Stimulated activated CD8-positive, alpha-beta memory T cell treated with anti-CD3 and anti-CD28 coated beads, Interleukin-2, amount 100 ng/mL, for 1 hour (primary cell): ENCODE measurements at regions not wholly inside any gene's neighbourhood (a gene's known extent, or its start where the extent isn't known, plus 50 kb on each side); places are given as distances from the start of the nearest gene placed in this dataset.
"Not testable (repeated sequence)": the region's sequence is repeated elsewhere in the genome, so short reads cannot be mapped to it uniquely, and the experiment has no call there.

Experiments
- DNase-seq, 2 donors: peaks; one replicate each; pipeline ENCODE4 v3.0.0-alpha.2; 2020; ENCODE audit warnings: low read depth in 2 of 2

GRCh38 chr10:21406595-21407193 is 118.8 kb downstream of the SKIDA1 start:
- no peak for DNase-seq

GRCh38 chr10:21405981-21406380 is 119.5 kb downstream of the SKIDA1 start:
- DNase-seq: no peak

GRCh38 chr10:21403256-21404015 is 122.0 kb downstream of the SKIDA1 start:
- no peak for DNase-seq

GRCh38 chr10:21402606-21403083 is 122.8 kb downstream of the SKIDA1 start:
- DNase-seq: no peak

- no peak for DNase-seq
Measured at GRCh38 chr10:21401196-21401595, 124.3 kb downstream of the SKIDA1 start.

GRCh38 chr10:21399392-21400035 is 126.0 kb downstream of the SKIDA1 start:
- no peak for DNase-seq

GRCh38 chr10:21398563-21399231 is 126.8 kb downstream of the SKIDA1 start:
- no peak for DNase-seq

GRCh38 chr10:21396889-21397288 is 128.6 kb downstream of the SKIDA1 start:
- no peak for DNase-seq

- DNase-seq: no peak
Measured at GRCh38 chr10:21393931-21394330, 131.6 kb downstream of the SKIDA1 start.

- DNase-seq: no peak
Measured at GRCh38 chr10:21388589-21388988, 136.9 kb downstream of the SKIDA1 start.

GRCh38 chr10:21387868-21388267 is 137.6 kb downstream of the SKIDA1 start:
- no peak for DNase-seq

- no peak for DNase-seq
Measured at GRCh38 chr10:21385996-21386585, 139.4 kb downstream of the SKIDA1 start.

GRCh38 chr10:21385536-21385935 is 139.9 kb downstream of the SKIDA1 start:
- no peak for DNase-seq

- no peak for DNase-seq
Measured at GRCh38 chr10:21379143-21379542, 146.3 kb downstream of the SKIDA1 start.

GRCh38 chr10:21375274-21375673 is 150.2 kb downstream of the SKIDA1 start:
- DNase-seq: not testable (repeated sequence)

GRCh38 chr10:21373881-21374280 is 151.6 kb downstream of the SKIDA1 start:
- not testable (repeated sequence) for DNase-seq

- DNase-seq: no peak
Measured at GRCh38 chr10:21372651-21373410, 152.7 kb downstream of the SKIDA1 start.

GRCh38 chr10:21369697-21370096 is 155.8 kb downstream of the SKIDA1 start:
- no peak for DNase-seq

- DNase-seq: no peak
Measured at GRCh38 chr10:21368728-21369425, 156.6 kb downstream of the SKIDA1 start.

- DNase-seq: no peak
Measured at GRCh38 chr10:21368022-21368582, 157.4 kb downstream of the SKIDA1 start.
